Mesenchymal stem cell (in vitro differentiated cells and primary cell): ENCODE measurements at regions not wholly inside any gene's neighbourhood (a gene's known extent, or its start where the extent isn't known, plus 50 kb on each side); places are given as distances from the start of the nearest gene placed in this dataset.

Experiments
- DNase-seq: peaks from one replicate; pipeline ENCODE4 v3.0.0-alpha.2; 2013
- H2AFZ ChIP-seq: one replicate; pipeline ENCODE4 v1.6.1; 2013; ENCODE audit warnings: low read depth, mild to moderate bottlenecking, control low read depth, inconsistent platforms, low read length, moderate library complexity
- H2AK5ac ChIP-seq: 2 replicates; pipeline ENCODE4 v1.6.1; 2013; ENCODE audit warnings: low read length, moderate library complexity, mild to moderate bottlenecking, inconsistent platforms; ENCODE audit not compliant: severe bottlenecking
- H2BK120ac ChIP-seq: one replicate; pipeline ENCODE4 v1.6.1; 2013; ENCODE audit warnings: low read depth, mild to moderate bottlenecking, inconsistent platforms, low read length, moderate library complexity
- H2BK12ac ChIP-seq, 2 experiments: one replicate each; pipeline ENCODE4 v1.6.1; 2013; ENCODE audit warnings: inconsistent platforms in 2 of 2, low read length in 2 of 2, mild to moderate bottlenecking in 2 of 2, moderate library complexity in 2 of 2, control low read depth in 1 of 2
- H2BK15ac ChIP-seq: one replicate; pipeline ENCODE4 v1.6.1; 2013; ENCODE audit warnings: mild to moderate bottlenecking, low read depth, inconsistent platforms; ENCODE audit not compliant: poor library complexity, severe bottlenecking
- H2BK5ac ChIP-seq: 2 replicates; pipeline ENCODE4 v1.6.1; 2013; ENCODE audit warnings: low read depth, mild to moderate bottlenecking, low read length, control low read depth, inconsistent platforms; ENCODE audit not compliant: poor library complexity, severe bottlenecking
- H3K14ac ChIP-seq, 2 experiments: one replicate each; pipeline ENCODE4 v1.6.1; 2013; ENCODE audit warnings: inconsistent platforms in 2 of 2, low read length in 2 of 2, control low read depth in 1 of 2, mild to moderate bottlenecking in 1 of 2, moderate library complexity in 1 of 2
- H3K18ac ChIP-seq, 2 experiments: one replicate each; pipeline ENCODE4 v1.6.1; 2013; ENCODE audit warnings: inconsistent platforms in 2 of 2, low read length in 2 of 2, control low read depth in 1 of 2, low read depth in 1 of 2, mild to moderate bottlenecking in 1 of 2
- H3K23ac ChIP-seq, 2 experiments: one replicate each; pipeline ENCODE4 v1.6.1; 2013; ENCODE audit warnings: inconsistent platforms in 2 of 2, low read length in 2 of 2, mild to moderate bottlenecking in 2 of 2, moderate library complexity in 2 of 2, control low read depth in 1 of 2
- H3K27ac ChIP-seq: 2 replicates; pipeline ENCODE4 v1.5.1; 2013; ENCODE audit warnings: mild to moderate bottlenecking, moderate library complexity, low read length, control low read depth, inconsistent platforms; ENCODE audit not compliant: poor library complexity, severe bottlenecking
- H3K27me3 ChIP-seq, 2 experiments: 2 replicates each; pipeline versions ENCODE4 v1.6.1 to v1.7.0; 2013; ENCODE audit warnings: low read length in 2 of 2, mild to moderate bottlenecking in 2 of 2, moderate library complexity in 2 of 2, control low read depth in 1 of 2, inconsistent platforms in 1 of 2; ENCODE audit not compliant: control insufficient read depth in 1 of 2, insufficient read depth in 1 of 2
- H3K36me3 ChIP-seq, 2 experiments: 2 replicates each; pipeline versions ENCODE4 v1.6.1 to v1.7.0; 2013; ENCODE audit warnings: low read length in 2 of 2, control low read depth in 1 of 2, inconsistent platforms in 1 of 2, low read depth in 1 of 2, mild to moderate bottlenecking in 1 of 2; ENCODE audit not compliant: insufficient read depth in 2 of 2, control insufficient read depth in 1 of 2
- H3K4ac ChIP-seq, 2 experiments: one replicate each; pipeline ENCODE4 v1.6.1; 2013; ENCODE audit warnings: inconsistent platforms in 2 of 2, low read length in 2 of 2, mild to moderate bottlenecking in 2 of 2, moderate library complexity in 2 of 2, control low read depth in 1 of 2, low read depth in 1 of 2
- H3K4me1 ChIP-seq: 2 replicates; pipeline ENCODE4 v1.6.1; 2013; ENCODE audit warnings: low read depth, low read length, control low read depth; ENCODE audit not compliant: control insufficient read depth, insufficient read depth
- H3K4me2 ChIP-seq: 2 replicates; pipeline ENCODE4 v1.6.1; 2013; ENCODE audit warnings: low read length, mild to moderate bottlenecking, inconsistent platforms; ENCODE audit not compliant: poor library complexity, severe bottlenecking
- H3K4me3 ChIP-seq, 2 experiments: 2 replicates each; pipeline versions ENCODE4 v1.5.1 to v1.7.0; 2013; ENCODE audit warnings: low read length in 2 of 2, mild to moderate bottlenecking in 2 of 2, control low read depth in 1 of 2, low read depth in 1 of 2; ENCODE audit not compliant: insufficient read depth in 1 of 2
- H3K79me1 ChIP-seq: replicated peaks from 2 replicates; pipeline ENCODE4 v1.6.1; 2013; ENCODE audit warnings: mild to moderate bottlenecking, control low read depth, low read length, inconsistent platforms; ENCODE audit not compliant: poor library complexity, severe bottlenecking
- H3K9ac ChIP-seq: 2 replicates; pipeline ENCODE4 v1.7.0; 2013; ENCODE audit warnings: mild to moderate bottlenecking, low read length, moderate library complexity
- H3K9me3 ChIP-seq: 2 replicates; pipeline ENCODE4 v1.7.0; 2013; ENCODE audit warnings: mild to moderate bottlenecking, low read length; ENCODE audit not compliant: control insufficient read depth
- H4K8ac ChIP-seq: one replicate; pipeline ENCODE4 v1.6.1; 2013; ENCODE audit warnings: inconsistent platforms, mild to moderate bottlenecking, low read length, moderate library complexity
- H4K91ac ChIP-seq: one replicate; pipeline ENCODE4 v1.6.1; 2013; ENCODE audit warnings: mild to moderate bottlenecking, low read length, inconsistent platforms
- WGBS: methylation state at CpG from one replicate; pipeline ENCODE4 v1.1.7; 2013; ENCODE audit warnings: mixed read lengths; 5-methylcytosine and 5-hydroxymethylcytosine counted together

GRCh38 chr13:58300974-58301681, 669.6 kb downstream of the PCDH17 start:
- Histone ChIP-seq H3K4me2 (no peak overlapping the region), H2BK12ac (no peak overlapping the region), H3K23ac (no peak overlapping the region), H2BK120ac (no peak overlapping the region), H3K36me3 (no peaks in the 10 kb centered on the region), H4K91ac (no peak overlapping the region), H3K4me3 (no peak overlapping the region), H3K18ac (no peak overlapping the region), H3K4ac (no peak overlapping the region), H3K27ac (no peak overlapping the region), H2AK5ac (no peak overlapping the region), H3K9me3 (no peaks in the 10 kb centered on the region), H3K79me1 (no peaks in the 10 kb centered on the region), H2AFZ (no peak overlapping the region), H2BK15ac (no peak overlapping the region), H3K4me1 (no peaks in the 10 kb centered on the region), H4K8ac (no peak overlapping the region), H3K27me3 (no peaks in the 10 kb centered on the region), H2BK5ac (no peak overlapping the region), H3K14ac (no peak overlapping the region), H3K9ac (no peak overlapping the region)
- no CpG with 5 or more reads among the region's 1 CpG for WGBS
- no peak for DNase-seq

GRCh38 chr13:58302349-58302748, 670.8 kb downstream of the PCDH17 start:
- WGBS: no CpG with 5 or more reads among the region's 2 CpGs
- Histone ChIP-seq H4K8ac (no peak overlapping the region), H3K14ac (no peak overlapping the region), H2BK5ac (no peak overlapping the region), H3K4me2 (no peak overlapping the region), H3K9me3 (no peaks in the 10 kb centered on the region), H4K91ac (no peak overlapping the region), H3K36me3 (no peaks in the 10 kb centered on the region), H3K9ac (no peak overlapping the region), H3K18ac (no peak overlapping the region), H2BK12ac (no peak overlapping the region), H2BK120ac (no peak overlapping the region), H2AFZ (no peak overlapping the region), H2BK15ac (no peak overlapping the region), H3K27me3 (no peaks in the 10 kb centered on the region), H3K4ac (no peak overlapping the region), H2AK5ac (no peak overlapping the region), H3K4me3 (no peak overlapping the region), H3K27ac (no peak overlapping the region), H3K23ac (no peak overlapping the region), H3K79me1 (no peaks in the 10 kb centered on the region), H3K4me1 (no peaks in the 10 kb centered on the region)
- no peak for DNase-seq

GRCh38 chr13:58306062-58306461, 674.5 kb downstream of the PCDH17 start:
- Histone ChIP-seq H3K23ac (no peak overlapping the region), H3K14ac (no peak overlapping the region), H2BK15ac (no peak overlapping the region), H3K4me1 (no peaks in the 10 kb centered on the region), H2BK12ac (no peak overlapping the region), H3K27ac (no peak overlapping the region), H3K4ac (no peak overlapping the region), H4K91ac (no peak overlapping the region), H3K9me3 (no peaks in the 10 kb centered on the region), H4K8ac (no peak overlapping the region), H2AFZ (no peak overlapping the region), H3K9ac (no peak overlapping the region), H3K79me1 (no peaks in the 10 kb centered on the region), H3K18ac (no peak overlapping the region), H2BK5ac (no peak overlapping the region), H2BK120ac (no peak overlapping the region), H3K4me2 (no peak overlapping the region), H3K27me3 (no peaks in the 10 kb centered on the region), H3K36me3 (no peaks in the 10 kb centered on the region), H2AK5ac (no peak overlapping the region), H3K4me3 (no peak overlapping the region)
- WGBS: no CpG with 5 or more reads among the region's 1 CpG
- DNase-seq: no peak

GRCh38 chr13:58313219-58313618, 681.7 kb downstream of the PCDH17 start:
- Histone ChIP-seq H3K18ac (no peak overlapping the region), H3K4me3 (no peak overlapping the region), H3K4me1 (no peaks in the 10 kb centered on the region), H3K27me3 (no peaks in the 10 kb centered on the region), H3K27ac (no peak overlapping the region), H3K79me1 (no peaks in the 10 kb centered on the region), H4K8ac (no peak overlapping the region), H2BK15ac (no peak overlapping the region), H3K36me3 (no peaks in the 10 kb centered on the region), H3K4me2 (no peak overlapping the region), H3K23ac (no peak overlapping the region), H3K4ac (no peak overlapping the region), H4K91ac (no peak overlapping the region), H2AFZ (no peak overlapping the region), H3K9ac (no peak overlapping the region), H2BK5ac (no peak overlapping the region), H2BK120ac (no peak overlapping the region), H2AK5ac (no peak overlapping the region), H3K9me3 (no peaks in the 10 kb centered on the region), H2BK12ac (no peak overlapping the region), H3K14ac (no peak overlapping the region)
- DNase-seq: no peak
- no CpG with 5 or more reads among the region's 2 CpGs for WGBS
